ENCODE measurements at regions not wholly inside any gene's neighbourhood (a gene's known extent, or its start where the extent isn't known, plus 50 kb on each side); places are given as distances from the start of the nearest gene placed in this dataset.

GRCh38 chr6:28656715-28657114, 131.0 kb downstream of the GPX5 start:
- ChIA-PET POLR2A (ENCODE audit: unreplicated experiment) (interaction anchor here (0.6 kb wide), 1 partner anchor 50 kb away, joined by 9 read pairs; no protein-coding TSS in a partner anchor), CTCF (no interaction called here)
- no peak for DNase-seq

DNA sequence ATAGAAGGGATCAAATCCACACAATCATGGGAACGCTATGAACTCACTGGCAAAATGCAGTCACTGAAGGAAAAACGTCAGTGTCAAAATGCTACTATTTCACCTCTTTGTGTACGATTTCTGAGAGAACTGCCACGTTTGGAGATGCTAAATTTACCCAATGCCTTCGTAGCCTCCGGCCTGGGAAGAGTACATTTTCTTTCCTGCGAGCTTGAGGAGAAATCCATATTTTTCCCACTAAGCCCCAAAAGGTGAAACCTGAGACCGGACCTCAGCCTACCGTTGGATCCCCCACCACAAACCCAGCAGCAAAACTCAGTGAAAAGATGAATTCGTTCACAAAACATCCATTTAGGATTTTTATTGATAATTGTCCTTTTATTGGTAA, 131.7 kb downstream of the GPX5 start:
- CTCF ChIA-PET: no interaction called here
- POLR2A ChIA-PET (ENCODE audit: unreplicated experiment): no interaction called here
- Histone ChIP-seq H4K20me1 (ENCODE audit: insufficient read depth) (no peaks in the 10 kb centered on the region), H3F3A (ENCODE audit: insufficient read depth, low read depth) (peaks cover 23% of the 10 kb centered on the region; the same call in 1 of the 2 replicates), H3K79me2 (ENCODE audit: low read depth) (no peaks in the 10 kb centered on the region), H3K4me3 (peak overlapping the region; percentile 88), H3K36me3 (ENCODE audit: low read depth) (no peaks in the 10 kb centered on the region), H3K27ac (no peak overlapping the region), H3K9me3 (ENCODE audit: insufficient read depth, low read depth) (no peaks in the 10 kb centered on the region), H3K4me1 (replicated peaks; ENCODE audit: insufficient read depth) (peaks cover 17% of the 10 kb centered on the region), H2AFZ (peak overlapping the region; percentile 74; the same call in 1 of the 2 replicates), H3K4me2 (peak overlapping the region; percentile 98), H3K27me3 (ENCODE audit: insufficient read depth, low read depth) (no peaks in the 10 kb centered on the region), H3K9me2 (ENCODE audit: insufficient read depth) (no peaks in the 10 kb centered on the region)
- intact Hi-C loops (cut with micrococcal nuclease; ENCODE audit: unreplicated experiment): loop anchor here (5.0 to 10.0 kb wide), 2 partner anchors 70 to 163 kb away; a partner anchor contains a TSS
- BruUV-seq (replicated peaks): no TSS peak
- TF ChIP-seq, protein P1, sequence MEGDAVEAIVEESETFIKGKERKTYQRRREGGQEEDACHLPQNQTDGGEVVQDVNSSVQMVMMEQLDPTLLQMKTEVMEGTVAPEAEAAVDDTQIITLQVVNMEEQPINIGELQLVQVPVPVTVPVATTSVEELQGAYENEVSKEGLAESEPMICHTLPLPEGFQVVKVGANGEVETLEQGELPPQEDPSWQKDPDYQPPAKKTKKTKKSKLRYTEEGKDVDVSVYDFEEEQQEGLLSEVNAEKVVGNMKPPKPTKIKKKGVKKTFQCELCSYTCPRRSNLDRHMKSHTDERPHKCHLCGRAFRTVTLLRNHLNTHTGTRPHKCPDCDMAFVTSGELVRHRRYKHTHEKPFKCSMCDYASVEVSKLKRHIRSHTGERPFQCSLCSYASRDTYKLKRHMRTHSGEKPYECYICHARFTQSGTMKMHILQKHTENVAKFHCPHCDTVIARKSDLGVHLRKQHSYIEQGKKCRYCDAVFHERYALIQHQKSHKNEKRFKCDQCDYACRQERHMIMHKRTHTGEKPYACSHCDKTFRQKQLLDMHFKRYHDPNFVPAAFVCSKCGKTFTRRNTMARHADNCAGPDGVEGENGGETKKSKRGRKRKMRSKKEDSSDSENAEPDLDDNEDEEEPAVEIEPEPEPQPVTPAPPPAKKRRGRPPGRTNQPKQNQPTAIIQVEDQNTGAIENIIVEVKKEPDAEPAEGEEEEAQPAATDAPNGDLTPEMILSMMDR (conservative IDR thresholded peaks at IDR 0.05): no peak
- no peak for TF ChIP-seq EZH2 (IDR thresholded peaks at IDR 0.05; ENCODE audit: low read depth)
- DNase-seq: no peak

More at GRCh38 chr6:28656715-28657114, 131.0 kb downstream of the GPX5 start:
- Histone ChIP-seq H3K79me2 (ENCODE audit: low read depth) (no peaks in the 10 kb centered on the region), H3K27me3 (ENCODE audit: insufficient read depth, low read depth) (no peaks in the 10 kb centered on the region), H3K4me1 (replicated peaks; ENCODE audit: insufficient read depth) (peaks cover 17% of the 10 kb centered on the region), H3F3A (ENCODE audit: insufficient read depth, low read depth) (peaks cover 23% of the 10 kb centered on the region; the same call in 1 of the 2 replicates), H3K9me3 (ENCODE audit: insufficient read depth, low read depth) (no peaks in the 10 kb centered on the region), H4K20me1 (ENCODE audit: insufficient read depth) (no peaks in the 10 kb centered on the region), H3K4me3 (peak overlapping the region; percentile 88; the same call in 1 of the 2 replicates), H3K9me2 (ENCODE audit: insufficient read depth) (no peaks in the 10 kb centered on the region), H3K27ac (no peak overlapping the region), H2AFZ (0 out of 2 replicates have a peak overlapping the region, but pooled peaks have one; percentile 74), H3K4me2 (peak overlapping the region; percentile 98), H3K36me3 (ENCODE audit: low read depth) (no peaks in the 10 kb centered on the region)
- intact Hi-C loops (cut with micrococcal nuclease; ENCODE audit: unreplicated experiment): loop anchor here (5.0 to 10.0 kb wide), 2 partner anchors 69 to 162 kb away; a partner anchor contains a TSS
- BruUV-seq (replicated peaks): no TSS peak
- TF ChIP-seq EZH2 (IDR thresholded peaks at IDR 0.05; ENCODE audit: low read depth): no peak
- TF ChIP-seq, protein P1 (conservative IDR thresholded peaks at IDR 0.05): no peak

DNA sequence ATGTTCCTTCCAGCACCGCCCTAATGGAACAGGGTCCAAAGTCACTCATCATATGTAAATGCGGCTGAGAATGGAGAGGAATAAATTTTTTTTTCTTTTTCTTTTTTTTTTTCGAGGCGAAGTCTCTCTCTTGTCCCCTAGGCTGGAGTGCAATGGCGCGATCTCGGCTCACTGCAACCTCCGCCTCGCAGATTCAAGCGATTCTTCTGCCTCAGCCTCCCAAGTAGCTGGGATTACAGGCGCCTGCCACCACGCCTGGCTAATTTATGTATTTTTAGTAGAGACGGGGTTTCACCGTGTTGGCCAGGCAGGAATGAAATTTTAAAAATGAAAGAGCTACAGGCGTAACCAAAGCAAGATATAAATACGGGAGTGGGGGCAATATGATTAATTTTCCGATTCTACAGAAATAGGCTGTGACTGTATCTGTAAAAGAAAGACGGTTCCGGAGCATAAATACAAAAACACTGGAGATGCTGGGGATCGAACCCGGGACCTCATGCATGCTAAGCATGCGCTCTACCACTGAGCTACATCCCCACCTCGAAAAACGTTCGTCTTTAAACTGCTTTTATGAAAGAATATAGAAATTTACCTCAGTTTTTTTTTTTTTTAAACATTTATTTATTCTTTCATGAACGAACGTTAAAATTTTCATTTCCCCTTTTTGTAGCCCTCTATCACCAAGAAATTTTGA, 132.2 kb downstream of the GPX5 start:
- Histone ChIP-seq H3K9me3 (ENCODE audit: insufficient read depth, low read depth) (no peaks in the 10 kb centered on the region), H3K36me3 (ENCODE audit: low read depth) (no peaks in the 10 kb centered on the region), H3K9me2 (ENCODE audit: insufficient read depth) (no peaks in the 10 kb centered on the region), H3K79me2 (ENCODE audit: low read depth) (no peaks in the 10 kb centered on the region), H3K27ac (no peak overlapping the region), H3F3A (ENCODE audit: insufficient read depth, low read depth) (peaks cover 23% of the 10 kb centered on the region; the same call in 1 of the 2 replicates), H4K20me1 (ENCODE audit: insufficient read depth) (no peaks in the 10 kb centered on the region), H3K27me3 (ENCODE audit: insufficient read depth, low read depth) (no peaks in the 10 kb centered on the region), H3K4me1 (replicated peaks; ENCODE audit: insufficient read depth) (peaks cover 17% of the 10 kb centered on the region), H3K4me2 (peak overlapping the region; percentile 98), H3K4me3 (peak overlapping the region; percentile 88), H2AFZ (peak overlapping the region; percentile 84)
- TF ChIP-seq EZH2 (IDR thresholded peaks at IDR 0.05; ENCODE audit: low read depth): no peak
- TF ChIP-seq, protein P1 (conservative IDR thresholded peaks at IDR 0.05): no peak
- no TSS peak for BruUV-seq (replicated peaks)
- ChIA-PET CTCF (interaction anchor here (0.7 kb wide), 1 partner anchor 290 kb away, joined by 3 read pairs; no protein-coding TSS in a partner anchor), POLR2A (ENCODE audit: unreplicated experiment) (no interaction called here)
- DNase-seq: peak; percentile 49 to 60
- intact Hi-C loops (cut with micrococcal nuclease; ENCODE audit: unreplicated experiment): loop anchor here (1.0 to 10.0 kb wide), 3 partner anchors 51 to 163 kb away; a partner anchor contains a TSS

Measured in PC-9 (cell line).